ENCODE measurements at regions not wholly inside any gene's neighbourhood (a gene's known extent, or its start where the extent isn't known, plus 50 kb on each side); places are given as distances from the start of the nearest gene placed in this dataset.

DNA sequence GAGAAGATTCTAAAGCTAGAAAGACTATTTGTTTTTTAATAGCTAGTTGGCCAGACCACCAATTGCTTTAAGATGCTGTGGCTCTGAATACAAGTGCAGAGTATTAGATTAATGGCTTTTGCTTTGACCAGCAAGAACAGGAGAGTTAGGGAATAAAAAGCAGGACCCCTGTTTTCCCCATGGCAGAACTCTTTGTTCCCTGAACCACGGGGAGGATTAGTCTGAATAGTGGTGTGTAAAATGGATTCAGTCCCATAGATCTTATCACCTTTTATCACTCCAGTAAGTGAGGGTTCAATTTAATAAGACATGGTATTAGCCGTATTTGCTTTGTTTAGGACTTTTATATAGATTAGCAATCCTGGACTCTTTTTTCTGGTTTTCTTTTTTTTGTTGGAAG lies 562.6 kb upstream of the DPPA4 start:
- DNase-seq (ENCODE audit: low read depth): no peak
- no peak overlapping the region for H3K4me3 ChIP-seq (ENCODE audit: low read depth, low read length)
- TF ChIP-seq CTCF (IDR thresholded peaks at IDR 0.05; ENCODE audit: low read depth, low read length, missing control alignments): no peak
- in situ Hi-C loops (cut with HindIII; ENCODE audit: low sequenced_read_pairs): no loop called here

DNA sequence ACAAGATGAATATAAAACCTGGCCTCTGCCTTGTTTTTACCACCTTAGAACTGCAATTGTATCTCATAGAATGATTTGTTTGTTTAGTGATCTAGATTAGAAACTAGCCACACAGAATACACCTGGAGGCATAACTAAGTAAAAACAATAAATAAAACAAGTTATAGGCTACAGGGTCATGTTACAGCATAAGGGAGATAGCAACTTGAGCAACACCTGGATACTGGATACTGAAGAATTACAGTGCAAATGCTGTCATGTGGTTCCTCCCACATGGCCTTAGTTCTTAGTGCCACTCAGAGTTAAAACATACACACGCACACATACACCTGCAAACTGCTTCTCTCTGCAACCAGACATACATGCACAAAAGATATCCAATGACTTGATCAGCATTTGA lies 563.4 kb upstream of the DPPA4 start:
- in situ Hi-C loops (cut with HindIII; ENCODE audit: low sequenced_read_pairs): no loop called here
- DNase-seq (ENCODE audit: low read depth): no peak
- no peak for TF ChIP-seq CTCF (IDR thresholded peaks at IDR 0.05; ENCODE audit: low read depth, low read length, missing control alignments)
- no peak overlapping the region for H3K4me3 ChIP-seq (ENCODE audit: low read depth, low read length)

- in situ Hi-C loops (cut with HindIII; ENCODE audit: low sequenced_read_pairs): no loop called here
- no peak for DNase-seq (ENCODE audit: low read depth)
- TF ChIP-seq CTCF (IDR thresholded peaks at IDR 0.05; ENCODE audit: low read depth, low read length, missing control alignments): no peak
- H3K4me3 ChIP-seq (ENCODE audit: low read depth, low read length): no peak overlapping the region
These were observed 565.2 kb upstream of the DPPA4 start for GRCh38 chr3:109902549-109902948.

DNA sequence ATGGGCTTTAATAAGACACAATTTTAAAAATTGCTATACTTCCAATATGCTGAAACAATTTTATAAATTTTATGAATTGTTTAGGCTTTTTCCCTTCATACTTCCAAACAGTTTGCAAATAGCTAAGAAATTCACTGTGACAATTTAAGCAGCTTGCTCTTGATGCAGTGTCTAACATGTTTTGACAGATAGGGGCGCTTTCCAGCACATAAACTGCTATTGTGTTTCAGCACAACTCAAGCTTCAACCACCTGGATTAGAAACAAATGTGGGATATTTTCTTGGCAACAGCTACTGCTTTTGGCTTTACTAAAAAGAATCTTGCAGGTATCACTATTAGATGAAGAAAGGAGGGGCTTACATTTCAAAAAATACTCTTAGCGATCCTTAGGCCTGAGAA lies 565.8 kb upstream of the DPPA4 start:
- no peak for DNase-seq (ENCODE audit: low read depth)
- no peak for TF ChIP-seq CTCF (IDR thresholded peaks at IDR 0.05; ENCODE audit: low read depth, low read length, missing control alignments)
- in situ Hi-C loops (cut with HindIII; ENCODE audit: low sequenced_read_pairs): no loop called here
- H3K4me3 ChIP-seq (ENCODE audit: low read depth, low read length): no peak overlapping the region

GRCh38 chr3:109910772-109911171 lies 573.4 kb upstream of the DPPA4 start:
- TF ChIP-seq CTCF (IDR thresholded peaks at IDR 0.05; ENCODE audit: low read depth, low read length, missing control alignments): no peak
- no peak for DNase-seq (ENCODE audit: low read depth)
- in situ Hi-C loops (cut with HindIII; ENCODE audit: low sequenced_read_pairs): no loop called here
- no peak overlapping the region for H3K4me3 ChIP-seq (ENCODE audit: low read depth, low read length)

DNA sequence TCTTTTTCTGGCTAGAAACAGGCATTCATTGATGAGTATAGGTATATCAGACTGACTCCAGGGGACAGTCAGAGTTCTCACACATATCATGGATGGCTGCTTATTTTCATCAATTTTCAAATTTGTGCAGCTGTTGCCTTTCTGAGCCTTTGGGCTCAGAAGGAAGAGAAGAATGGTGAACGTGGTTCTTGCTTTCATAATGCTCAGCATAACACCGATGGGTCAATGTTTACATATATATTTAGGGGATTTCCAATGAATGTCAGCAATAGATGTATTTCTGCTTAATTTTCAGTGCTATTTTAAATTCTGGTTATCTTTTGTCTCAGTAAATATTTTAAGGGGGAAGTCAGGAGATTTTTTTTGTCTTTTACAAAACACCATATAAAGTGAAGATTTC lies 581.4 kb upstream of the DPPA4 start:
- in situ Hi-C loops (cut with HindIII; ENCODE audit: low sequenced_read_pairs): no loop called here
- no peak overlapping the region for H3K4me3 ChIP-seq (ENCODE audit: low read depth, low read length)
- no peak for TF ChIP-seq CTCF (IDR thresholded peaks at IDR 0.05; ENCODE audit: low read depth, low read length, missing control alignments)
- DNase-seq (ENCODE audit: low read depth): no peak

GRCh38 chr3:109920749-109921148 lies 583.4 kb upstream of the DPPA4 start:
- H3K4me3 ChIP-seq (ENCODE audit: low read depth, low read length): no peak overlapping the region
- in situ Hi-C loops (cut with HindIII; ENCODE audit: low sequenced_read_pairs): no loop called here
- TF ChIP-seq CTCF (IDR thresholded peaks at IDR 0.05; ENCODE audit: low read depth, low read length, missing control alignments): no peak
- no peak for DNase-seq (ENCODE audit: low read depth)

Measured in astrocyte of the cerebellum (primary cell).